GM21526 (cell line): ENCODE measurements at regions not wholly inside any gene's neighbourhood (a gene's known extent, or its start where the extent isn't known, plus 50 kb on each side); places are given as distances from the start of the nearest gene placed in this dataset.
"Not testable (repeated sequence)": the region's sequence is repeated elsewhere in the genome, so short reads cannot be mapped to it uniquely, and the experiment has no call there.

ENCODE experiments used
- ATAC-seq: cut with Tn5 transposase; IDR thresholded peaks from one replicate; pipeline ENCODE4 v1.9.1; 2021; ENCODE audit warnings: moderate library complexity; ENCODE audit not compliant: unreplicated experiment, low FRiP score

- no peak for ATAC-seq
Observed at GRCh38 chr3:20846066-20846465, 660.1 kb upstream of the SGO1 start.

- ATAC-seq, result no peak
Observed at GRCh38 chr3:20844851-20845250, 658.8 kb upstream of the SGO1 start.

GRCh38 chr3:20842594-20843436, 656.8 kb upstream of the SGO1 start:
- no peak for ATAC-seq

GRCh38 chr3:20842002-20842401, 656.0 kb upstream of the SGO1 start:
- ATAC-seq, result no peak

- no peak for ATAC-seq
Observed at GRCh38 chr3:20837676-20838302, 651.8 kb upstream of the SGO1 start.

- no peak for ATAC-seq
Observed at GRCh38 chr3:20836801-20837200, 650.8 kb upstream of the SGO1 start.

- ATAC-seq, result no peak
Observed at GRCh38 chr3:20832963-20833362, 647.0 kb upstream of the SGO1 start.

- ATAC-seq, result no peak
Observed at GRCh38 chr3:20822251-20822650, 636.2 kb upstream of the SGO1 start.

GRCh38 chr3:20820872-20821271, 634.9 kb upstream of the SGO1 start:
- ATAC-seq, result not testable (repeated sequence)

- no peak for ATAC-seq
Observed at GRCh38 chr3:20811631-20812030, 625.6 kb upstream of the SGO1 start.

- ATAC-seq, result no peak
Observed at GRCh38 chr3:20811006-20811405, 625.0 kb upstream of the SGO1 start.

GRCh38 chr3:20810555-20810954, 624.5 kb upstream of the SGO1 start:
- no peak for ATAC-seq

GRCh38 chr3:20809356-20809755, 623.4 kb upstream of the SGO1 start:
- no peak for ATAC-seq

GRCh38 chr3:20808864-20809263, 622.9 kb upstream of the SGO1 start:
- no peak for ATAC-seq

- ATAC-seq, result no peak
Observed at GRCh38 chr3:20798666-20799065, 612.7 kb upstream of the SGO1 start.

GRCh38 chr3:20787005-20787404, 601.0 kb upstream of the SGO1 start:
- ATAC-seq, result no peak

GRCh38 chr3:20776692-20777091, 590.7 kb upstream of the SGO1 start:
- no peak for ATAC-seq

- ATAC-seq, result no peak
Observed at GRCh38 chr3:20776286-20776685, 590.3 kb upstream of the SGO1 start.

- ATAC-seq, result no peak
Observed at GRCh38 chr3:20773320-20773984, 587.4 kb upstream of the SGO1 start.

- no peak for ATAC-seq
Observed at GRCh38 chr3:20772869-20773268, 586.9 kb upstream of the SGO1 start.

- ATAC-seq, result no peak
Observed at GRCh38 chr3:20769430-20769829, 583.4 kb upstream of the SGO1 start.

- ATAC-seq, result no peak
Observed at GRCh38 chr3:20760981-20761380, 575.0 kb upstream of the SGO1 start.
